ENCODE measurements at regions not wholly inside any gene's neighbourhood (a gene's known extent, or its start where the extent isn't known, plus 50 kb on each side); places are given as distances from the start of the nearest gene placed in this dataset.

DNA sequence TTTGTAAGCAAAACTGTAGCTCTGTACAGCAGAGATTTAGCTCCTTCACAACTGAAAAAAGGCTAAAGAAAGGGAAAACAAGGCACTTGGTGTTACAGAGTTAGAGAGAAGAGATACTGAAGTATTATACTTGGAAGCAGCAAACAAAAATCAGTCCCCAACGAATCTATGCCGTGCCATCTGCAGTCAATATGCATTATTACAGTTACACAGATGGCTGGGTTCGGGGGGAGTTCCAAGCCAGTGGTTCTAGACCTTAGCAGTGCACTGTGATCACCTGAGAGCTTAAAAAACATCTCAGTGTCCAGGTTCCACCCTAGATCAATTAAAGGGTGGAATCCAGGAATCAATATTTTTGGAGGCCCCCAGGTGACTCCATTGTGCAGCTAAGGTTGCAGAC lies 489.9 kb downstream of the SHISA9 start:
- CTCF ChIA-PET = no interaction called here
- Mint-ChIP-seq H3K4me1 (no peaks in the 10 kb centered on the region), H3K27me3 (no peaks in the 10 kb centered on the region), H3K36me3 (no peaks in the 10 kb centered on the region), H3K4me3 (no peak overlapping the region), H3K27ac (no peak overlapping the region), H3K9me3 (peaks cover 7 to 12% (median 12%) of the 10 kb centered on the region in 3 donors)
- Histone ChIP-seq H3K27me3 (replicated peaks in 1 of 2; ENCODE audit: control insufficient read depth in 2 of 2, extremely low read depth in 1 of 2, insufficient read depth in 2 of 2, low read length in 1 of 2) (no peaks in the 10 kb centered on the region), H3K36me3 (ENCODE audit: control insufficient read depth in 2 of 2, extremely low read depth in 1 of 2, insufficient read depth in 1 of 2, low read length in 1 of 2) (no peaks in the 10 kb centered on the region), H3K27ac (ENCODE audit: low read length) (no peak overlapping the region), H3K4me3 (ENCODE audit: control insufficient read depth in 1 of 2, extremely low read depth in 1 of 2, low read length in 1 of 2) (no peak overlapping the region), H3K9me3 (no peaks in the 10 kb centered on the region), H3K4me1 (ENCODE audit: control insufficient read depth in 1 of 2, extremely low read depth in 1 of 2, insufficient read depth in 2 of 2, low read length in 2 of 2) (no peaks in the 10 kb centered on the region)
- ATAC-seq (replicated peaks in 1 of 4) (no peak), DNase-seq (no peak)
- POLR2A ChIA-PET = no interaction called here
- WGBS (ENCODE audit: insufficient coverage) = 55% methylated on average over 2 of the region's 3 CpGs

DNA sequence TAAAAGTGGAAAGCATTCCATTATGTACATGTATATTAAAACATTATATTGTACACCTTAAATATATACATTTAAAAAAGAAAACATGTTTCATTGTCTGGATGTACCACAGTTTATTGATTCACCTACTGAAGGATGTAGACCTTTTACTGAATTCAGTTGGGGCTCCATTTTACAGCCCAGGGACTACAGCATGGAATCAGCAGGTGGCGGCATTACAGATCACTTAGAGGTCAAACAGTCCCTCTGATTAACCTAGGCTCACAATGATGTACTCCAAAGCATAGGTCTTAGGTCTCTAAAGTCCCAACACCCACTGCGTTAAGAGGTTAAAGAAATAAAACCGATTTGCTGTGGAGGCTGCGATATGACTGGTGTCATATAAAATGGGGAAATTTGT lies 490.9 kb downstream of the SHISA9 start:
- whole genome bisulfite sequencing (ENCODE audit: insufficient coverage) = 80% methylated on average over 1 of the region's 4 CpGs
- Mint-ChIP-seq H3K9me3 (peaks cover 3 to 16% (median 4%) of the 10 kb centered on the region in 3 donors), H3K27me3 (no peaks in the 10 kb centered on the region), H3K27ac (no peak overlapping the region), H3K36me3 (no peaks in the 10 kb centered on the region), H3K4me1 (no peaks in the 10 kb centered on the region), H3K4me3 (no peak overlapping the region)
- no peaks in the 10 kb centered on the region for H3K27me3 ChIP-seq (replicated peaks in 1 of 2; ENCODE audit: control insufficient read depth in 2 of 2, extremely low read depth in 1 of 2, insufficient read depth in 2 of 2, low read length in 1 of 2)
- H3K36me3 ChIP-seq (ENCODE audit: control insufficient read depth in 2 of 2, extremely low read depth in 1 of 2, insufficient read depth in 1 of 2, low read length in 1 of 2) = no peaks in the 10 kb centered on the region
- H3K4me3 ChIP-seq (ENCODE audit: control insufficient read depth in 1 of 2, extremely low read depth in 1 of 2, low read length in 1 of 2) = no peak overlapping the region
- H3K27ac ChIP-seq (ENCODE audit: low read length) = no peak overlapping the region
- no peaks in the 10 kb centered on the region for H3K9me3 ChIP-seq
- POLR2A ChIA-PET = no interaction called here
- CTCF ChIA-PET = no interaction called here
- H3K4me1 ChIP-seq (ENCODE audit: control insufficient read depth in 1 of 2, extremely low read depth in 1 of 2, insufficient read depth in 2 of 2, low read length in 2 of 2) = no peaks in the 10 kb centered on the region
- ATAC-seq (replicated peaks in 1 of 4) (no peak), DNase-seq (no peak)

DNA sequence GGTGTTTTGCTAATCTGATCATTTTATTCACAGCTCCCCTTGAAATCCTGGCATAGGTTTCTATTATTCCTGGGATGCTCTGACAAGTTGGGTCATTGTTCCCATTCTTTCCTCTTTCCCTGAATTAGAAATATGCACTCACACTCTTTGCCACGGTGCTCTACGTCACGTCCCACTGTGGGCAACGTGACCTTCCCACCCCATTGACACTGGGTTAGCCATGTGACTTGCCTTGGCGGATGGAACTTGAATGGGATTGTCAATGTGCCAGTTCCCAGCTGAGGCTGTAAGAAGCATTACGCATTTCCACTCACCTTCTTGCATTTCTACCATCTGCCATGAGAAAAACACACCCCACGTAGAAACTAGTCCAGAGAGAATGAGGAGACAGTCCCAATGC lies 492.4 kb downstream of the SHISA9 start:
- no peak overlapping the region for H3K4me3 Mint-ChIP-seq
- no peak overlapping the region for H3K27ac Mint-ChIP-seq
- H3K9me3 Mint-ChIP-seq = peaks cover 0 to 13% (median 4%) of the 10 kb centered on the region in 3 donors
- ChIA-PET POLR2A (no interaction called here), CTCF (no interaction called here)
- no peak for DNase-seq
- Histone ChIP-seq H3K9me3 (no peaks in the 10 kb centered on the region), H3K4me1 (ENCODE audit: control insufficient read depth in 1 of 2, extremely low read depth in 1 of 2, insufficient read depth in 2 of 2, low read length in 2 of 2) (no peaks in the 10 kb centered on the region), H3K27me3 (replicated peaks in 1 of 2; ENCODE audit: control insufficient read depth in 2 of 2, extremely low read depth in 1 of 2, insufficient read depth in 2 of 2, low read length in 1 of 2) (no peaks in the 10 kb centered on the region), H3K36me3 (ENCODE audit: control insufficient read depth in 2 of 2, extremely low read depth in 1 of 2, insufficient read depth in 1 of 2, low read length in 1 of 2) (no peaks in the 10 kb centered on the region), H3K4me3 (ENCODE audit: control insufficient read depth in 1 of 2, extremely low read depth in 1 of 2, low read length in 1 of 2) (no peak overlapping the region), H3K27ac (ENCODE audit: low read length) (no peak overlapping the region)
- 81% methylated on average over 7 of the region's 7 CpGs for WGBS (ENCODE audit: insufficient coverage)
- ATAC-seq (replicated peaks in 1 of 4) = no peak
- no peaks in the 10 kb centered on the region for H3K27me3 Mint-ChIP-seq
- H3K4me1 Mint-ChIP-seq = no peaks in the 10 kb centered on the region
- no peaks in the 10 kb centered on the region for H3K36me3 Mint-ChIP-seq

DNA sequence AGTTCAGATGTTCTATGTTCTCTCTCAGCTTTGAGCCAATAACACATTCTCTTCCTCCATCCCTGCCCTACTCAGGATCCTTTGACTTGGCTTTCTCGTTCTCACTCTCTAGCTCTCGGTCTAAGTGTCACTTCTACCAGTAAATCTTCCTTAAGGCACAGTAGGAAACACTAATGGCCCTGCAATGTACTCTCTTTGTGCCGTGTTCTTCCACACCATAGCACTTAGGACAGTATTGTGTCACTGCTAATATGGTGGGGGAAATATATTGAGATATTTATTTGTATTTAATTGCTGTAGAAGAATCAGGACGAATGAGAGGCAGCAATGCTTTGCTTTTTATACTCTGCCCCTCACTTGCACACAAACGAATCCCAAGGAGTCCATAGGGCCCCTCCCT lies 493.1 kb downstream of the SHISA9 start:
- Histone ChIP-seq H3K27me3 (replicated peaks in 1 of 2; ENCODE audit: control insufficient read depth in 2 of 2, extremely low read depth in 1 of 2, insufficient read depth in 2 of 2, low read length in 1 of 2) (no peaks in the 10 kb centered on the region), H3K4me3 (ENCODE audit: control insufficient read depth in 1 of 2, extremely low read depth in 1 of 2, low read length in 1 of 2) (no peak overlapping the region), H3K27ac (ENCODE audit: low read length) (no peak overlapping the region), H3K9me3 (no peaks in the 10 kb centered on the region), H3K36me3 (ENCODE audit: control insufficient read depth in 2 of 2, extremely low read depth in 1 of 2, insufficient read depth in 1 of 2, low read length in 1 of 2) (no peaks in the 10 kb centered on the region), H3K4me1 (ENCODE audit: control insufficient read depth in 1 of 2, extremely low read depth in 1 of 2, insufficient read depth in 2 of 2, low read length in 2 of 2) (no peaks in the 10 kb centered on the region)
- POLR2A ChIA-PET = no interaction called here
- H3K36me3 Mint-ChIP-seq = no peaks in the 10 kb centered on the region
- no peak overlapping the region for H3K4me3 Mint-ChIP-seq
- peaks cover 0 to 13% (median 9%) of the 10 kb centered on the region in 3 donors for H3K9me3 Mint-ChIP-seq
- CTCF ChIA-PET = no interaction called here
- no peak for DNase-seq
- H3K4me1 Mint-ChIP-seq = no peaks in the 10 kb centered on the region
- ATAC-seq (replicated peaks in 1 of 4) = no peak
- no peaks in the 10 kb centered on the region for H3K27me3 Mint-ChIP-seq
- no CpG with 5 or more reads among the region's 5 CpGs for WGBS (ENCODE audit: insufficient coverage)
- H3K27ac Mint-ChIP-seq = no peak overlapping the region

DNA sequence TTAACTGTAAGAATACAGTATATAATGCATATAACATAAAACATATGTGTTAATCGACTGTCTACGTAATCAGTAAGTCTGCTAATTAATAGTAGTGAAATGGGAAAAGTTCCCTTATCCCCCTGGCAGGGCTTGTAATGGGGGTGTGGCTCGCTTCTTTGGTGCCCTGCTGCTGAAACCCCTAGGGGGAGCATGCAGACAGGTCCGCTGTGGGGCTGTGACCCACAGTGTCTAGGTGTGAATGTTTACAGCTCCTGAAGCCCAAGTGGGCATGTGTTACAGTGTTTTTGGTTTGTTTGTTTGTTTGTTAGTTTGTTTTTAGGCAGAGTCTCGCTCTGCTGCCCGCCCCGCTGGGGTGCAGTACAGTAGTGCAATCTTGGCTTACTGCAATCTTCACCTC lies 495.7 kb downstream of the SHISA9 start:
- Histone ChIP-seq H3K4me3 (ENCODE audit: control insufficient read depth in 1 of 2, extremely low read depth in 1 of 2, low read length in 1 of 2) (no peak overlapping the region), H3K4me1 (ENCODE audit: control insufficient read depth in 1 of 2, extremely low read depth in 1 of 2, insufficient read depth in 2 of 2, low read length in 2 of 2) (no peaks in the 10 kb centered on the region), H3K9me3 (no peaks in the 10 kb centered on the region), H3K27me3 (replicated peaks in 1 of 2; ENCODE audit: control insufficient read depth in 2 of 2, extremely low read depth in 1 of 2, insufficient read depth in 2 of 2, low read length in 1 of 2) (no peaks in the 10 kb centered on the region), H3K27ac (ENCODE audit: low read length) (no peak overlapping the region), H3K36me3 (ENCODE audit: control insufficient read depth in 2 of 2, extremely low read depth in 1 of 2, insufficient read depth in 1 of 2, low read length in 1 of 2) (no peaks in the 10 kb centered on the region)
- H3K4me3 Mint-ChIP-seq = no peak overlapping the region
- ChIA-PET CTCF (no interaction called here), POLR2A (no interaction called here)
- no peak overlapping the region for H3K27ac Mint-ChIP-seq
- H3K4me1 Mint-ChIP-seq = no peaks in the 10 kb centered on the region
- no peaks in the 10 kb centered on the region for H3K36me3 Mint-ChIP-seq
- DNase-seq (no peak), ATAC-seq (replicated peaks in 1 of 4) (no peak)
- WGBS (ENCODE audit: insufficient coverage) = 95% methylated on average over 4 of the region's 7 CpGs
- H3K27me3 Mint-ChIP-seq = no peaks in the 10 kb centered on the region
- H3K9me3 Mint-ChIP-seq = peaks cover 0 to 12% (median 9%) of the 10 kb centered on the region in 3 donors

DNA sequence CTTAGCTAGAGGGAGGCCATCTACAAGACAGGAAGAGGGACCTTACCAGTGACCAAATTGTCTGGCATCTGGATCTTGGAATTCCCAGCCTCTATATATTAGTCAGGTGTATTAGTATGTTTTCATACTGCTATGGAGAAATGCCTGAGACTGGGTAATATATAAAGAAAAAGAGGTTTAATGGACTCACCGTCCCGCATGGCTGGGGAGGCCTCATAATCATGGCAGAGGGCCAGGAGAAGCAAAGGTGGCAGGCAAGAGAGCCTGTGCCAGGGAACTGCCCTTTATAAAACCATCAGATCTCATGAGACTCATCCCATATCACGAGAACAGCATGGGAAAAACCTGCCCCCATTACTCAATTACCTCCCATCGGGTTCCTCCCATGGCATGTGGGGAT lies 500.2 kb downstream of the SHISA9 start:
- WGBS (ENCODE audit: insufficient coverage) = no CpG with 5 or more reads among the region's 4 CpGs
- no peaks in the 10 kb centered on the region for H3K4me1 Mint-ChIP-seq
- Histone ChIP-seq H3K27me3 (replicated peaks in 1 of 2; ENCODE audit: control insufficient read depth in 2 of 2, extremely low read depth in 1 of 2, insufficient read depth in 2 of 2, low read length in 1 of 2) (no peaks in the 10 kb centered on the region), H3K9me3 (no peaks in the 10 kb centered on the region), H3K4me3 (ENCODE audit: control insufficient read depth in 1 of 2, extremely low read depth in 1 of 2, low read length in 1 of 2) (no peak overlapping the region), H3K4me1 (ENCODE audit: control insufficient read depth in 1 of 2, extremely low read depth in 1 of 2, insufficient read depth in 2 of 2, low read length in 2 of 2) (no peaks in the 10 kb centered on the region), H3K36me3 (ENCODE audit: control insufficient read depth in 2 of 2, extremely low read depth in 1 of 2, insufficient read depth in 1 of 2, low read length in 1 of 2) (no peaks in the 10 kb centered on the region), H3K27ac (ENCODE audit: low read length) (no peak overlapping the region)
- no peak for ATAC-seq (replicated peaks in 1 of 4)
- no peak overlapping the region for H3K4me3 Mint-ChIP-seq
- POLR2A ChIA-PET = no interaction called here
- CTCF ChIA-PET = no interaction called here
- H3K9me3 Mint-ChIP-seq = peaks cover 3 to 25% (median 17%) of the 10 kb centered on the region in 3 donors
- H3K27me3 Mint-ChIP-seq = no peaks in the 10 kb centered on the region
- no peak for DNase-seq
- H3K36me3 Mint-ChIP-seq = no peaks in the 10 kb centered on the region
- no peak overlapping the region for H3K27ac Mint-ChIP-seq

DNA sequence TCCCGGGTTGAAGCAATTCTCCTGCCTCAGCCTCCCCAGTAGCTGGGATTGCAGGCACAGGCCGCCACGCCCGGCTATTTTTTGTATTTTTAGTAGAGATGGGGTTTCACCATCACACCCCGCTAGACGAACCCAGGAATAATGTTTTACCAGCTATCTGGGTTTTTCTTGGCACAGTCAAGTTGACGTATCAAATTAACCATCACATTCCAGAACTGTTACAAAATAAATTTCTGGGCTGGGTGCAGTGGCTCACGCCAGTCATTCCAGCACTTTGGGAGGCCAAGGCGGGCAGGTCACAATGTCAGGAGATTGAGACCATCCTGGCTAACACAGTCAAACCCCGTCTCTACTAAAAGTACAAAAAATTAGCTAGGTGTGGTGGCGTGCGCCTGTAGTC lies 501.2 kb downstream of the SHISA9 start:
- Mint-ChIP-seq H3K36me3 (no peaks in the 10 kb centered on the region), H3K9me3 (peaks cover 6 to 30% (median 13%) of the 10 kb centered on the region in 3 donors), H3K4me1 (no peaks in the 10 kb centered on the region), H3K27ac (no peak overlapping the region), H3K4me3 (no peak overlapping the region), H3K27me3 (no peaks in the 10 kb centered on the region)
- DNase-seq (no peak), ATAC-seq (replicated peaks in 1 of 4) (no peak)
- ChIA-PET POLR2A (no interaction called here), CTCF (no interaction called here)
- H3K9me3 ChIP-seq = no peaks in the 10 kb centered on the region
- H3K4me3 ChIP-seq (ENCODE audit: control insufficient read depth in 1 of 2, extremely low read depth in 1 of 2, low read length in 1 of 2) = no peak overlapping the region
- no peak overlapping the region for H3K27ac ChIP-seq (ENCODE audit: low read length)
- H3K4me1 ChIP-seq (ENCODE audit: control insufficient read depth in 1 of 2, extremely low read depth in 1 of 2, insufficient read depth in 2 of 2, low read length in 2 of 2) = no peaks in the 10 kb centered on the region
- H3K27me3 ChIP-seq (replicated peaks in 1 of 2; ENCODE audit: control insufficient read depth in 2 of 2, extremely low read depth in 1 of 2, insufficient read depth in 2 of 2, low read length in 1 of 2) = no peaks in the 10 kb centered on the region
- no peaks in the 10 kb centered on the region for H3K36me3 ChIP-seq (ENCODE audit: control insufficient read depth in 2 of 2, extremely low read depth in 1 of 2, insufficient read depth in 1 of 2, low read length in 1 of 2)
- WGBS (ENCODE audit: insufficient coverage) = 91% methylated on average over 3 of the region's 12 CpGs
